ENCODE measurements at regions not wholly inside any gene's neighbourhood (a gene's known extent, or its start where the extent isn't known, plus 50 kb on each side); places are given as distances from the start of the nearest gene placed in this dataset.

DNA sequence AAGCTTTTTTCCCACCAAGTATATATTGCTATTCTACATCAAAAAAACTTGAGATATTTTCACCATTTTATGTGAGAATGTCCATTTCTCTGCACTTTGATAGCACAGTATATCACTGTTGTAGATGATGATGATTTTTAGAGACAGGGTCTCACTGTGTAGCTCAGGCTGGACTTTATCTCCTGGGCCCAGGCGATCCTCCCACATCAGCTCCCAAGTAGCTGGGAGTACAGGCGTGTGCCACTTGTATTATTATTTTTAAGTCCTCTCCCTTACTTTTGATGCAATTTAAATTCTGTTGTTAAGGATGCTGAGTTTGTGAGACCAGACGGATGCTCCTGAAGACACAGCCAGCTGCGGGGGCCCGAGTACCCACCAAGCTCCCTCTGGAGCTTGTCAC, 326.8 kb downstream of the QKI start:
- Histone ChIP-seq H3K27ac (ENCODE audit: extremely low read length, insufficient read depth, low read length) (no peak overlapping the region), H3K9ac (ENCODE audit: insufficient read depth, low read depth, low read length) (no peak overlapping the region), H3K4me1 (ENCODE audit: insufficient read depth, low read length) (no peaks in the 10 kb centered on the region), H2AFZ (ENCODE audit: low read length) (no peak overlapping the region), H3K36me3 (replicated peaks in 1 of 2; ENCODE audit: control insufficient read depth in 1 of 2, insufficient read depth in 2 of 2, low read length in 2 of 2) (no peaks in the 10 kb centered on the region), H4K20me1 (ENCODE audit: insufficient read depth, low read length) (no peaks in the 10 kb centered on the region), H3K79me2 (ENCODE audit: insufficient read depth, low read length) (no peaks in the 10 kb centered on the region), H3K4me2 (ENCODE audit: low read depth, low read length) (no peak overlapping the region), H3K4me3 (replicated peaks in 1 of 3; ENCODE audit: insufficient read depth in 1 of 3, low read depth in 2 of 3, low read length in 3 of 3) (no peak overlapping the region), H3K27me3 (ENCODE audit: control insufficient read depth in 1 of 2, insufficient read depth in 2 of 2, low read length in 2 of 2) (peaks cover 0 to 18% of the 10 kb centered on the region in 2 experiments; a peak in 2 of 5 replicates), H3K9me3 (ENCODE audit: low read length) (no peaks in the 10 kb centered on the region)
- ChIA-PET CTCF (ENCODE audit: low intra/inter-chr PET ratio, low total read pairs) (no interaction called here), POLR2A (no interaction called here)
- FAIRE-seq (no peak), DNase-seq (ENCODE audit: low spot score) (no peak), ATAC-seq (no peak)
- in situ Hi-C loops (cut with HindIII; ENCODE audit: extremely low pct_ligation_motif_present, low pct_unique_long_range_greater_than_20kb) (no loop called here), intact Hi-C loops (cut with micrococcal nuclease; ENCODE audit: unreplicated experiment) (no loop called here)
- TF ChIP-seq, protein P1, sequence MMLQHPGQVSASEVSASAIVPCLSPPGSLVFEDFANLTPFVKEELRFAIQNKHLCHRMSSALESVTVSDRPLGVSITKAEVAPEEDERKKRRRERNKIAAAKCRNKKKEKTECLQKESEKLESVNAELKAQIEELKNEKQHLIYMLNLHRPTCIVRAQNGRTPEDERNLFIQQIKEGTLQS (CRISPR knock-in tag; IDR thresholded peaks at IDR 0.05): no peak
- TF ChIP-seq, protein P2, sequence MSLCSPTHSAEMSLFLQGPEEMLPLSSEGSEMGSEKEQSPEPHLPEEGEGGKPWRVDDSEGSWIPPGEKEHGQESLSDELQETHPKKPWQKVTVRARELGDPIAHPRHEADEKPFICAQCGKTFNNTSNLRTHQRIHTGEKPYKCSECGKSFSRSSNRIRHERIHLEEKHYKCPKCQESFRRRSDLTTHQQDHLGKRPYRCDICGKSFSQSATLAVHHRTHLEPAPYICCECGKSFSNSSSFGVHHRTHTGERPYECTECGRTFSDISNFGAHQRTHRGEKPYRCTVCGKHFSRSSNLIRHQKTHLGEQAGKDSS (CRISPR knock-in tag; IDR thresholded peaks at IDR 0.05; ENCODE audit: borderline replicate concordance, low read depth): no peak
- TF ChIP-seq HNRNPK (IDR thresholded peaks at IDR 0.05; ENCODE audit: low read depth, low read length, poor library complexity, severe bottlenecking): no peak
- no peak for TF ChIP-seq ZNF329 (CRISPR knock-in tag; IDR thresholded peaks at IDR 0.05; ENCODE audit: low read depth)
- no peak for TF ChIP-seq SMAD9 (CRISPR knock-in tag; IDR thresholded peaks at IDR 0.05)
- no peak for TF ChIP-seq ZSCAN30 (CRISPR knock-in tag; IDR thresholded peaks at IDR 0.05)
- no peak for TF ChIP-seq ATM (IDR thresholded peaks at IDR 0.05; ENCODE audit: borderline replicate concordance)
- no peak for TF ChIP-seq MXD4 (CRISPR knock-in tag; IDR thresholded peaks at IDR 0.05)
- TF ChIP-seq, protein P3, sequence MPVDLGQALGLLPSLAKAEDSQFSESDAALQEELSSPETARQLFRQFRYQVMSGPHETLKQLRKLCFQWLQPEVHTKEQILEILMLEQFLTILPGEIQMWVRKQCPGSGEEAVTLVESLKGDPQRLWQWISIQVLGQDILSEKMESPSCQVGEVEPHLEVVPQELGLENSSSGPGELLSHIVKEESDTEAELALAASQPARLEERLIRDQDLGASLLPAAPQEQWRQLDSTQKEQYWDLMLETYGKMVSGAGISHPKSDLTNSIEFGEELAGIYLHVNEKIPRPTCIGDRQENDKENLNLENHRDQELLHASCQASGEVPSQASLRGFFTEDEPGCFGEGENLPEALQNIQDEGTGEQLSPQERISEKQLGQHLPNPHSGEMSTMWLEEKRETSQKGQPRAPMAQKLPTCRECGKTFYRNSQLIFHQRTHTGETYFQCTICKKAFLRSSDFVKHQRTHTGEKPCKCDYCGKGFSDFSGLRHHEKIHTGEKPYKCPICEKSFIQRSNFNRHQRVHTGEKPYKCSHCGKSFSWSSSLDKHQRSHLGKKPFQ (CRISPR knock-in tag; IDR thresholded peaks at IDR 0.05; ENCODE audit: insufficient replicate concordance): no peak
- TF ChIP-seq KMT2B (CRISPR knock-in tag; IDR thresholded peaks at IDR 0.05): no peak
- TF ChIP-seq, protein P4, sequence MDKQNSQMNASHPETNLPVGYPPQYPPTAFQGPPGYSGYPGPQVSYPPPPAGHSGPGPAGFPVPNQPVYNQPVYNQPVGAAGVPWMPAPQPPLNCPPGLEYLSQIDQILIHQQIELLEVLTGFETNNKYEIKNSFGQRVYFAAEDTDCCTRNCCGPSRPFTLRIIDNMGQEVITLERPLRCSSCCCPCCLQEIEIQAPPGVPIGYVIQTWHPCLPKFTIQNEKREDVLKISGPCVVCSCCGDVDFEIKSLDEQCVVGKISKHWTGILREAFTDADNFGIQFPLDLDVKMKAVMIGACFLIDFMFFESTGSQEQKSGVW (CRISPR knock-in tag; IDR thresholded peaks at IDR 0.05; ENCODE audit: borderline replicate concordance): no peak
- no peak for TF ChIP-seq ZNF781 (CRISPR knock-in tag; IDR thresholded peaks at IDR 0.05; ENCODE audit: borderline replicate concordance, not compliant biosample characterization)
- TF ChIP-seq ZNF569 (CRISPR knock-in tag; IDR thresholded peaks at IDR 0.05; ENCODE audit: borderline replicate concordance): no peak
- no peak for TF ChIP-seq GATA4 (IDR thresholded peaks at IDR 0.05; ENCODE audit: borderline replicate concordance, low read depth)
- TF ChIP-seq ZNF644 (CRISPR knock-in tag; IDR thresholded peaks at IDR 0.05; ENCODE audit: low read depth): no peak
- TF ChIP-seq GZF1 (CRISPR knock-in tag; IDR thresholded peaks at IDR 0.05): no peak
- no peak for TF ChIP-seq MAF1 (CRISPR knock-in tag; IDR thresholded peaks at IDR 0.05; ENCODE audit: borderline replicate concordance)
- TF ChIP-seq ZNF33A (CRISPR knock-in tag; IDR thresholded peaks at IDR 0.05; ENCODE audit: borderline replicate concordance): no peak
- TF ChIP-seq, protein P5, sequence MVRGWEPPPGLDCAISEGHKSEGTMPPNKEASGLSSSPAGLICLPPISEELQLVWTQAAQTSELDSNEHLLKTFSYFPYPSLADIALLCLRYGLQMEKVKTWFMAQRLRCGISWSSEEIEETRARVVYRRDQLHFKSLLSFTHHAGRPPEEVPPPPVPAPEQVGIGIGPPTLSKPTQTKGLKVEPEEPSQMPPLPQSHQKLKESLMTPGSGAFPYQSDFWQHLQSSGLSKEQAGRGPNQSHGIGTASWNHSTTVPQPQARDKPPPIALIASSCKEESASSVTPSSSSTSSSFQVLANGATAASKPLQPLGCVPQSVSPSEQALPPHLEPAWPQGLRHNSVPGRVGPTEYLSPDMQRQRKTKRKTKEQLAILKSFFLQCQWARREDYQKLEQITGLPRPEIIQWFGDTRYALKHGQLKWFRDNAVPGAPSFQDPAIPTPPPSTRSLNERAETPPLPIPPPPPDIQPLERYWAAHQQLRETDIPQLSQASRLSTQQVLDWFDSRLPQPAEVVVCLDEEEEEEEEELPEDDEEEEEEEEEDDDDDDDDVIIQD (CRISPR knock-in tag; IDR thresholded peaks at IDR 0.05; ENCODE audit: low read depth): no peak
- TF ChIP-seq XRCC5 (optimal IDR thresholded peaks at IDR 0.05; ENCODE audit: low read length): no peak
- no TSS peak for BruUV-seq (replicated peaks)
- 20% methylated on average over 5 of the region's 5 CpGs for WGBS (ENCODE audit: low lambda C conversion rate)

Data from HepG2 (cell line).